Panc1 (cell line): ENCODE measurements at regions not wholly inside any gene's neighbourhood (a gene's known extent, or its start where the extent isn't known, plus 50 kb on each side); places are given as distances from the start of the nearest gene placed in this dataset.

ENCODE experiments used
- SIN3A ChIP-seq: IDR thresholded peaks from 2 replicates; pipeline ENCODE4 v1.6.1; 2012; ENCODE audit warnings: low read depth, mild to moderate bottlenecking, low read length, moderate library complexity, borderline replicate concordance; ENCODE audit not compliant: insufficient read depth
- TF ChIP-seq, protein P1 (sequence below): fragments of 450-650 bp; IDR thresholded peaks from 2 replicates; pipeline ENCODE4 v1.5.1; 2017; ENCODE audit warnings: mild to moderate bottlenecking

DNA sequence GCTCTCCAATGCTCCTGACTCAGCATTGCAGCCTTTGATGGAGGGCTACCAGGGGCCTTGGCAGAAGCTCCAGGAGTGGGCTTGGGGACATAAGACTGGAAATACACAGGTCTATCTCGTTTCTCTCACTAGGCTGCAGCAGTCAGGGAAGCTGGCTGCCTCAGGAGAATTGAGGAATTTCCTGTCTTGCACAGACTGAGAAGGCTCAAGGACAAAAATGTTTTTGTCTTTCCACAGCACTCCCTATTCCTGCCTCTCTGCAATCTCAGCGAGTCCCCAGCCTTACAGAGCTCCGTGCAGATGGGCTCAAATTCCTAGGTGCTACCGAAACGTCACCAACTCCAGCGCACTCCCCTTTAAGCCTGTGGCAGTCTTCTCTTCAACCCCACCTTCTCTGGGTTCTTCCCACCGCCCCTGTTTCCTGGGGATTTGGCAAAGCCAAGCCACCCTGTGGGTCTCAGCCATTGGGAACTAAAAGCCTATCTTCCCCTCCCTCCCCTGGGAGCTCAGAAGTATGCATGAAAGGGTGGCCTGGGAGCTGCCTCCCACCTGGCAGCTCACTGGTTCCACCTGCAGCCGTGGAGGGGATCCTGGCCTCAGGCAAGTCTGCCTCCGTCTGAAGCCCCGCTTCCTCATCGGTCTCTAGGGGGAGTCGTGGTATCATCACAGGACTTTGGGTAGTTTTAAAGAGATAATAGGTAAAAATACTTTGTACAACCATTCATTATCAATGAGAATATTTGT lies 322.6 kb upstream of the FRG2C start:
- TF ChIP-seq, protein P1, sequence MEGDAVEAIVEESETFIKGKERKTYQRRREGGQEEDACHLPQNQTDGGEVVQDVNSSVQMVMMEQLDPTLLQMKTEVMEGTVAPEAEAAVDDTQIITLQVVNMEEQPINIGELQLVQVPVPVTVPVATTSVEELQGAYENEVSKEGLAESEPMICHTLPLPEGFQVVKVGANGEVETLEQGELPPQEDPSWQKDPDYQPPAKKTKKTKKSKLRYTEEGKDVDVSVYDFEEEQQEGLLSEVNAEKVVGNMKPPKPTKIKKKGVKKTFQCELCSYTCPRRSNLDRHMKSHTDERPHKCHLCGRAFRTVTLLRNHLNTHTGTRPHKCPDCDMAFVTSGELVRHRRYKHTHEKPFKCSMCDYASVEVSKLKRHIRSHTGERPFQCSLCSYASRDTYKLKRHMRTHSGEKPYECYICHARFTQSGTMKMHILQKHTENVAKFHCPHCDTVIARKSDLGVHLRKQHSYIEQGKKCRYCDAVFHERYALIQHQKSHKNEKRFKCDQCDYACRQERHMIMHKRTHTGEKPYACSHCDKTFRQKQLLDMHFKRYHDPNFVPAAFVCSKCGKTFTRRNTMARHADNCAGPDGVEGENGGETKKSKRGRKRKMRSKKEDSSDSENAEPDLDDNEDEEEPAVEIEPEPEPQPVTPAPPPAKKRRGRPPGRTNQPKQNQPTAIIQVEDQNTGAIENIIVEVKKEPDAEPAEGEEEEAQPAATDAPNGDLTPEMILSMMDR, result no peak
- TF ChIP-seq SIN3A, result no peak
